Forelimb muscle (tissue), 1 donor: ENCODE measurements at regions not wholly inside any gene's neighbourhood (a gene's known extent, or its start where the extent isn't known, plus 50 kb on each side); places are given as distances from the start of the nearest gene placed in this dataset.

Source experiments
- DNase-seq: peaks from one replicate; pipeline ENCODE4 v3.0.0-alpha.2; 2013; ENCODE audit warnings: low read depth

GRCh38 chr5:98603456-98603855 lies 170.0 kb upstream of the RGMB start:
- no peak for DNase-seq

GRCh38 chr5:98604301-98604700 lies 169.2 kb upstream of the RGMB start:
- DNase-seq = no peak

GRCh38 chr5:98604721-98605425 lies 168.6 kb upstream of the RGMB start:
- no peak for DNase-seq

GRCh38 chr5:98605426-98605825 lies 168.0 kb upstream of the RGMB start:
- no peak for DNase-seq

GRCh38 chr5:98606961-98607360 lies 166.5 kb upstream of the RGMB start:
- no peak for DNase-seq

- DNase-seq = no peak
These were observed 165.4 kb upstream of the RGMB start for GRCh38 chr5:98608052-98608451.

GRCh38 chr5:98614341-98614740 lies 159.1 kb upstream of the RGMB start:
- no peak for DNase-seq

- DNase-seq = no peak
These were observed 151.6 kb upstream of the RGMB start for GRCh38 chr5:98621821-98622220.

- DNase-seq = no peak
These were observed 149.2 kb upstream of the RGMB start for GRCh38 chr5:98624145-98624880.

GRCh38 chr5:98627121-98627520 lies 146.3 kb upstream of the RGMB start:
- no peak for DNase-seq

- no peak for DNase-seq
These were observed 142.8 kb upstream of the RGMB start for GRCh38 chr5:98630621-98631020.

GRCh38 chr5:98631311-98632054 lies 142.0 kb upstream of the RGMB start:
- DNase-seq = no peak

- DNase-seq = no peak
These were observed 137.8 kb upstream of the RGMB start for GRCh38 chr5:98635656-98636055.

GRCh38 chr5:98637116-98637515 lies 136.3 kb upstream of the RGMB start:
- no peak for DNase-seq

- DNase-seq = no peak
These were observed 135.9 kb upstream of the RGMB start for GRCh38 chr5:98637557-98637956.

- no peak for DNase-seq
These were observed 135.4 kb upstream of the RGMB start for GRCh38 chr5:98638111-98638510.

- no peak for DNase-seq
These were observed 134.8 kb upstream of the RGMB start for GRCh38 chr5:98638701-98639100.

GRCh38 chr5:98639274-98639673 lies 134.2 kb upstream of the RGMB start:
- DNase-seq = no peak

- no peak for DNase-seq
These were observed 131.8 kb upstream of the RGMB start for GRCh38 chr5:98641671-98642070.

- no peak for DNase-seq
These were observed 129.9 kb upstream of the RGMB start for GRCh38 chr5:98643569-98643968.

- no peak for DNase-seq
These were observed 121.7 kb upstream of the RGMB start for GRCh38 chr5:98651715-98652114.

- no peak for DNase-seq
These were observed 117.2 kb upstream of the RGMB start for GRCh38 chr5:98656125-98656795.
